A549 (cell line): ENCODE measurements at regions not wholly inside any gene's neighbourhood (a gene's known extent, or its start where the extent isn't known, plus 50 kb on each side); places are given as distances from the start of the nearest gene placed in this dataset.

Experiments used
- ATAC-seq, 2 experiments: fragments of 200-7000 bp in 1 of 2; fragments of >200 bp in 1 of 2; cut with Nextera tagmentation in 1 of 2; cut with Tn5 transposase in 1 of 2; 3 replicates each; pipeline versions ENCODE4 v1.8.0 to v1.9.1; 2018 to 2020; ENCODE audit warnings: mild to moderate bottlenecking in 1 of 2, moderate library complexity in 1 of 2
- CTCF ChIA-PET: fragments of 300-600 bp; sonication (Branson Sonifier 250); formaldehyde crosslinking; extraction: SDS; loops from one replicate; lab custom pipeline; 2021; ENCODE audit warnings: antibody characterized with exemption, inconsistent platforms; lab: Yijun Ruan, JAX
- POLR2A ChIA-PET: fragments of 350-600 bp; formaldehyde crosslinking; extraction: SDS; loops from one replicate; lab custom pipeline; 2021; ENCODE audit warnings: antibody characterized with exemption, inconsistent platforms; lab: Yijun Ruan, JAX
- DNase-seq, 2 experiments: peaks; one replicate each; pipeline versions ENCODE4 v3.0.0 to v3.0.0-alpha.2; 2011 to 2016; ENCODE audit warnings: low read depth in 1 of 2, low spot score in 1 of 2
- FAIRE-seq: peaks from 2 replicates; lab custom pipeline; 2011; peaks lifted over from hg19 to GRCh38; lab: Jason Lieb, UNC
- H3K27ac ChIP-seq, 2 experiments: fragments of >200 bp; sonication (Bioruptor Twin); formaldehyde crosslinking; 3 replicates each; pipeline ENCODE4 v1.5.1; 2016 to 2017
- H3K4me1 ChIP-seq: fragments of >200 bp; sonication (Bioruptor Twin); formaldehyde crosslinking; 3 replicates; pipeline ENCODE4 v1.6.1; 2016
- H3K4me2 ChIP-seq: fragments of >200 bp; sonication (Bioruptor Twin); formaldehyde crosslinking; 3 replicates; pipeline ENCODE4 v1.6.1; 2016
- H3K4me3 ChIP-seq: fragments of >200 bp; sonication (Bioruptor Twin); formaldehyde crosslinking; 3 replicates; pipeline ENCODE4 v1.5.1; 2016
- H3K9me3 ChIP-seq: fragments of >200 bp; sonication (Bioruptor Twin); formaldehyde crosslinking; 3 replicates; pipeline ENCODE4 v1.6.1; 2016
- BHLHE40 ChIP-seq: IDR thresholded peaks from 2 replicates; pipeline ENCODE4 v1.6.1; 2012; ENCODE audit warnings: low read depth, low read length, inconsistent platforms
- CBX2 ChIP-seq: fragments of 200-600 bp; sonication (generic); IDR thresholded peaks from 2 replicates; pipeline ENCODE4 v1.6.1; 2016; ENCODE audit warnings: low read depth, mild to moderate bottlenecking, borderline replicate concordance
- CBX8 ChIP-seq: fragments of 200-600 bp; sonication (generic); IDR thresholded peaks from 2 replicates; pipeline ENCODE4 v1.6.1; 2016
- CEBPB ChIP-seq, 2 experiments: fragments of >200 bp in 1 of 2; sonication (Bioruptor Twin) in 1 of 2; formaldehyde crosslinking in 1 of 2; IDR thresholded peaks; 2 replicates each; pipeline ENCODE4 v1.6.1; 2012 to 2016
- EHMT2 ChIP-seq: fragments of 200-600 bp; sonication (generic); IDR thresholded peaks from 2 replicates; pipeline ENCODE4 v1.6.1; 2016; ENCODE audit warnings: antibody characterized with exemption, low read depth, mild to moderate bottlenecking, moderate library complexity
- EP300 ChIP-seq, 2 experiments: fragments of >200 bp; sonication (Bioruptor Twin); formaldehyde crosslinking; IDR thresholded peaks; 2 replicates in 1 of 2; 3 replicates in 1 of 2; pipeline ENCODE4 v1.6.1; 2016 to 2017
- FOXS1 ChIP-seq: fragments of 250-450 bp; sonication (Bioruptor Pico); IDR thresholded peaks from 2 replicates; pipeline ENCODE4 v1.5.0; 2020; ENCODE audit warnings: mild to moderate bottlenecking, moderate library complexity
- HDAC2 ChIP-seq: fragments of 200-600 bp; sonication (generic); IDR thresholded peaks from 2 replicates; pipeline ENCODE4 v1.6.1; 2016
- HES2 ChIP-seq: fragments of >200 bp; sonication (Bioruptor Twin); formaldehyde crosslinking; IDR thresholded peaks from 2 replicates; pipeline ENCODE4 v1.6.1; 2016
- MAFK ChIP-seq: fragments of 450-650 bp; IDR thresholded peaks from 2 replicates; pipeline ENCODE4 v1.6.1; 2014; ENCODE audit not compliant: partially characterized antibody
- MAZ ChIP-seq: fragments of 150-350 bp; IDR thresholded peaks from 2 replicates; pipeline ENCODE4 v1.6.1; 2014; ENCODE audit warnings: antibody characterized with exemption, low read depth, low read length, borderline replicate concordance
- MYC ChIP-seq: IDR thresholded peaks from 2 replicates; pipeline ENCODE4 v1.6.1; 2012; ENCODE audit warnings: mild to moderate bottlenecking, inconsistent platforms, low read length, improper control_type of control experiment, borderline replicate concordance
- NFE2L2 ChIP-seq: fragments of 150-350 bp; conservative IDR thresholded peaks from 2 replicates; pipeline ENCODE4 v1.6.1; 2014; ENCODE audit warnings: low read length
- RCOR1 ChIP-seq: fragments of 150-350 bp; IDR thresholded peaks from 2 replicates; pipeline ENCODE4 v1.6.1; 2014; ENCODE audit warnings: antibody characterized with exemption, low read length, low read depth
- RNF2 ChIP-seq: fragments of 200-600 bp; sonication (generic); IDR thresholded peaks from 2 replicates; pipeline ENCODE4 v1.6.1; 2016; ENCODE audit warnings: low read depth, mild to moderate bottlenecking, antibody characterized with exemption, moderate library complexity, borderline replicate concordance
- ZC3H11A ChIP-seq: fragments of 450-650 bp; IDR thresholded peaks from 2 replicates; pipeline ENCODE4 v1.6.1; 2014; ENCODE audit warnings: antibody characterized with exemption, mild to moderate bottlenecking
- ZSCAN20 ChIP-seq: fragments of 250-450 bp; sonication (Bioruptor Pico); IDR thresholded peaks from 2 replicates; pipeline ENCODE4 v1.8.0; 2022; ENCODE audit warnings: mild to moderate bottlenecking, moderate library complexity
- WGBS: methylation state at CpG from one replicate; pipeline ENCODE4 v1.1.6; 2017; ENCODE audit errors: missing lambda C conversion rate; 5-methylcytosine and 5-hydroxymethylcytosine counted together
- TF ChIP-seq, protein P1 (sequence below): fragments of 200-600 bp; sonication (generic); IDR thresholded peaks from 2 replicates; pipeline ENCODE4 v1.6.1; 2016; ENCODE audit warnings: antibody characterized with exemption, mild to moderate bottlenecking, moderate library complexity
- TF ChIP-seq, protein P2 (sequence below): fragments of 250-450 bp; sonication (Bioruptor Pico); IDR thresholded peaks from 2 replicates; pipeline ENCODE4 v1.5.0; 2020; ENCODE audit warnings: low read depth, mild to moderate bottlenecking, moderate library complexity
- TF ChIP-seq, protein P3 (sequence below): fragments of >200 bp; sonication (Bioruptor Twin); formaldehyde crosslinking; IDR thresholded peaks from 3 replicates; pipeline ENCODE4 v1.5.1; 2016

- no peak for FAIRE-seq
- ATAC-seq = no peak
- no peak for DNase-seq
- no peak for TF ChIP-seq MAFK
- TF ChIP-seq, protein P1, sequence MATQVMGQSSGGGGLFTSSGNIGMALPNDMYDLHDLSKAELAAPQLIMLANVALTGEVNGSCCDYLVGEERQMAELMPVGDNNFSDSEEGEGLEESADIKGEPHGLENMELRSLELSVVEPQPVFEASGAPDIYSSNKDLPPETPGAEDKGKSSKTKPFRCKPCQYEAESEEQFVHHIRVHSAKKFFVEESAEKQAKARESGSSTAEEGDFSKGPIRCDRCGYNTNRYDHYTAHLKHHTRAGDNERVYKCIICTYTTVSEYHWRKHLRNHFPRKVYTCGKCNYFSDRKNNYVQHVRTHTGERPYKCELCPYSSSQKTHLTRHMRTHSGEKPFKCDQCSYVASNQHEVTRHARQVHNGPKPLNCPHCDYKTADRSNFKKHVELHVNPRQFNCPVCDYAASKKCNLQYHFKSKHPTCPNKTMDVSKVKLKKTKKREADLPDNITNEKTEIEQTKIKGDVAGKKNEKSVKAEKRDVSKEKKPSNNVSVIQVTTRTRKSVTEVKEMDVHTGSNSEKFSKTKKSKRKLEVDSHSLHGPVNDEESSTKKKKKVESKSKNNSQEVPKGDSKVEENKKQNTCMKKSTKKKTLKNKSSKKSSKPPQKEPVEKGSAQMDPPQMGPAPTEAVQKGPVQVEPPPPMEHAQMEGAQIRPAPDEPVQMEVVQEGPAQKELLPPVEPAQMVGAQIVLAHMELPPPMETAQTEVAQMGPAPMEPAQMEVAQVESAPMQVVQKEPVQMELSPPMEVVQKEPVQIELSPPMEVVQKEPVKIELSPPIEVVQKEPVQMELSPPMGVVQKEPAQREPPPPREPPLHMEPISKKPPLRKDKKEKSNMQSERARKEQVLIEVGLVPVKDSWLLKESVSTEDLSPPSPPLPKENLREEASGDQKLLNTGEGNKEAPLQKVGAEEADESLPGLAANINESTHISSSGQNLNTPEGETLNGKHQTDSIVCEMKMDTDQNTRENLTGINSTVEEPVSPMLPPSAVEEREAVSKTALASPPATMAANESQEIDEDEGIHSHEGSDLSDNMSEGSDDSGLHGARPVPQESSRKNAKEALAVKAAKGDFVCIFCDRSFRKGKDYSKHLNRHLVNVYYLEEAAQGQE = no peak
- TF ChIP-seq, protein P2, sequence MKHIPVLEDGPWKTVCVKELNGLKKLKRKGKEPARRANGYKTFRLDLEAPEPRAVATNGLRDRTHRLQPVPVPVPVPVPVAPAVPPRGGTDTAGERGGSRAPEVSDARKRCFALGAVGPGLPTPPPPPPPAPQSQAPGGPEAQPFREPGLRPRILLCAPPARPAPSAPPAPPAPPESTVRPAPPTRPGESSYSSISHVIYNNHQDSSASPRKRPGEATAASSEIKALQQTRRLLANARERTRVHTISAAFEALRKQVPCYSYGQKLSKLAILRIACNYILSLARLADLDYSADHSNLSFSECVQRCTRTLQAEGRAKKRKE (CRISPR knock-in tag) = no peak
- no peak for TF ChIP-seq HES2
- no peak for TF ChIP-seq RNF2
- no peak for TF ChIP-seq ZC3H11A
- no peak for TF ChIP-seq CBX2
- no peak for TF ChIP-seq BHLHE40
- no peak for TF ChIP-seq EHMT2
- TF ChIP-seq CBX8 = no peak
- TF ChIP-seq RCOR1 = no peak
- no peak for TF ChIP-seq FOXS1 (CRISPR knock-in tag)
- TF ChIP-seq NFE2L2 = no peak
- no peak for TF ChIP-seq ZSCAN20 (CRISPR knock-in tag)
- TF ChIP-seq, protein P3, sequence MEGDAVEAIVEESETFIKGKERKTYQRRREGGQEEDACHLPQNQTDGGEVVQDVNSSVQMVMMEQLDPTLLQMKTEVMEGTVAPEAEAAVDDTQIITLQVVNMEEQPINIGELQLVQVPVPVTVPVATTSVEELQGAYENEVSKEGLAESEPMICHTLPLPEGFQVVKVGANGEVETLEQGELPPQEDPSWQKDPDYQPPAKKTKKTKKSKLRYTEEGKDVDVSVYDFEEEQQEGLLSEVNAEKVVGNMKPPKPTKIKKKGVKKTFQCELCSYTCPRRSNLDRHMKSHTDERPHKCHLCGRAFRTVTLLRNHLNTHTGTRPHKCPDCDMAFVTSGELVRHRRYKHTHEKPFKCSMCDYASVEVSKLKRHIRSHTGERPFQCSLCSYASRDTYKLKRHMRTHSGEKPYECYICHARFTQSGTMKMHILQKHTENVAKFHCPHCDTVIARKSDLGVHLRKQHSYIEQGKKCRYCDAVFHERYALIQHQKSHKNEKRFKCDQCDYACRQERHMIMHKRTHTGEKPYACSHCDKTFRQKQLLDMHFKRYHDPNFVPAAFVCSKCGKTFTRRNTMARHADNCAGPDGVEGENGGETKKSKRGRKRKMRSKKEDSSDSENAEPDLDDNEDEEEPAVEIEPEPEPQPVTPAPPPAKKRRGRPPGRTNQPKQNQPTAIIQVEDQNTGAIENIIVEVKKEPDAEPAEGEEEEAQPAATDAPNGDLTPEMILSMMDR = no peak
- Histone ChIP-seq H3K4me2 (no peak overlapping the region), H3K27ac (no peak overlapping the region), H3K9me3 (no peaks in the 10 kb centered on the region), H3K4me3 (no peak overlapping the region), H3K4me1 (no peaks in the 10 kb centered on the region)
- ChIA-PET POLR2A (no interaction called here), CTCF (no interaction called here)
- 40% methylated on average over 15 of the region's 25 CpGs for WGBS
These were observed 65.0 kb upstream of the TRPC4 start for GRCh38 chr13:37934339-37935191.

- Histone ChIP-seq H3K4me1 (no peaks in the 10 kb centered on the region), H3K4me3 (no peak overlapping the region), H3K27ac (no peak overlapping the region), H3K4me2 (no peak overlapping the region), H3K9me3 (no peaks in the 10 kb centered on the region)
- 46% methylated on average over 4 of the region's 4 CpGs for WGBS
- CTCF ChIA-PET = no interaction called here
- TF ChIP-seq MAZ (no peak), CEBPB (IDR thresholded peaks at IDR 0.05) (no peak), EP300 (IDR thresholded peaks at IDR 0.05) (no peak), NFE2L2 (no peak), HDAC2 (no peak), MYC (no peak), CBX2 (no peak)
- TF ChIP-seq, protein P1 = no peak
- FAIRE-seq (no peak), ATAC-seq (no peak), DNase-seq (no peak)
- POLR2A ChIA-PET = no interaction called here
These were observed 59.7 kb upstream of the TRPC4 start for GRCh38 chr13:37929308-37929707.
